ENCODE measurements at regions not wholly inside any gene's neighbourhood (a gene's known extent, or its start where the extent isn't known, plus 50 kb on each side); places are given as distances from the start of the nearest gene placed in this dataset.

DNA sequence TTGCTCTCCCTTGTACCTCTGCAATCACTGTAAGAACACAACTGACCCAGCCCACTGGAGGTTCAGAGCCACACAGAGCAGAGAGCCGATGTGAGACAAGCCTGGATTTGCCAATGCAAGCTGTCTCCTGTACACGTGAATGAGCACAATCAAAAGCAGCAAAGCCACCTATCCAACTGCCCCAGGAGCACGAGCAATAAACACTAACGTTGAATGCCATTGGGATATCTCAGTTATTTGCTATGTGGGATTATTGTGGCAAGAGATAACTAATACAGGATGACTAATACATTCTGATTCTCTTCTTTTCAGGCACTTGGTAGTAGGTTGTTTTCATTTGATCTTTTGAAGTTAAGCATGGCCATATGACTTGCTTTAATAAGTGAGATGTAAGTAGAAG lies 85.2 kb upstream of the FAM216B start:
- TF ChIP-seq EZH2 (IDR thresholded peaks at IDR 0.05; ENCODE audit: low read length): no peak
- TF ChIP-seq, protein P1, sequence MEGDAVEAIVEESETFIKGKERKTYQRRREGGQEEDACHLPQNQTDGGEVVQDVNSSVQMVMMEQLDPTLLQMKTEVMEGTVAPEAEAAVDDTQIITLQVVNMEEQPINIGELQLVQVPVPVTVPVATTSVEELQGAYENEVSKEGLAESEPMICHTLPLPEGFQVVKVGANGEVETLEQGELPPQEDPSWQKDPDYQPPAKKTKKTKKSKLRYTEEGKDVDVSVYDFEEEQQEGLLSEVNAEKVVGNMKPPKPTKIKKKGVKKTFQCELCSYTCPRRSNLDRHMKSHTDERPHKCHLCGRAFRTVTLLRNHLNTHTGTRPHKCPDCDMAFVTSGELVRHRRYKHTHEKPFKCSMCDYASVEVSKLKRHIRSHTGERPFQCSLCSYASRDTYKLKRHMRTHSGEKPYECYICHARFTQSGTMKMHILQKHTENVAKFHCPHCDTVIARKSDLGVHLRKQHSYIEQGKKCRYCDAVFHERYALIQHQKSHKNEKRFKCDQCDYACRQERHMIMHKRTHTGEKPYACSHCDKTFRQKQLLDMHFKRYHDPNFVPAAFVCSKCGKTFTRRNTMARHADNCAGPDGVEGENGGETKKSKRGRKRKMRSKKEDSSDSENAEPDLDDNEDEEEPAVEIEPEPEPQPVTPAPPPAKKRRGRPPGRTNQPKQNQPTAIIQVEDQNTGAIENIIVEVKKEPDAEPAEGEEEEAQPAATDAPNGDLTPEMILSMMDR (optimal IDR thresholded peaks at IDR 0.05 in 1 of 3, IDR thresholded peaks at IDR 0.05 in 1 of 3, conservative IDR thresholded peaks at IDR 0.05 in 1 of 3; ENCODE audit: extremely low read depth in 1 of 3, insufficient read depth in 2 of 3, low read length in 3 of 3): no peak
